Endodermal cell (in vitro differentiated cells): ENCODE measurements at regions not wholly inside any gene's neighbourhood (a gene's known extent, or its start where the extent isn't known, plus 50 kb on each side); places are given as distances from the start of the nearest gene placed in this dataset.

Experiments
- DNase-seq: peaks from one replicate; pipeline ENCODE4 v3.0.0-alpha.2; 2017
- H3K27ac ChIP-seq: 2 replicates; pipeline ENCODE4 v1.5.1; 2013; ENCODE audit warnings: mild to moderate bottlenecking, low read depth, low read length, moderate library complexity
- H3K27me3 ChIP-seq: 2 replicates; pipeline ENCODE4 v1.6.1; 2013; ENCODE audit warnings: mild to moderate bottlenecking, low read length, moderate library complexity; ENCODE audit not compliant: insufficient read depth, control insufficient read depth, poor library complexity, severe bottlenecking
- H3K36me3 ChIP-seq: 2 replicates; pipeline ENCODE4 v1.7.0; 2013; ENCODE audit warnings: mild to moderate bottlenecking, low read length, moderate library complexity; ENCODE audit not compliant: control insufficient read depth, insufficient read depth
- H3K4me1 ChIP-seq: one replicate; pipeline ENCODE4 v1.7.0; 2013; ENCODE audit warnings: low read length; ENCODE audit not compliant: control insufficient read depth, insufficient read depth
- H3K4me3 ChIP-seq: 2 replicates; pipeline ENCODE4 v1.5.1; 2013; ENCODE audit warnings: mild to moderate bottlenecking, low read length, moderate library complexity
- H3K9ac ChIP-seq: 2 replicates; pipeline ENCODE4 v1.6.1; 2013; ENCODE audit warnings: mild to moderate bottlenecking, low read length, moderate library complexity; ENCODE audit not compliant: poor library complexity, severe bottlenecking; ENCODE audit errors: extremely low read depth
- H3K9me3 ChIP-seq: 2 replicates; pipeline ENCODE4 v1.6.1; 2013; ENCODE audit warnings: mild to moderate bottlenecking, low read length, moderate library complexity; ENCODE audit not compliant: control insufficient read depth
- H3K27ac Mint-ChIP-seq: 2 replicates; pipeline ENCODE4 v1.8.0; 2020; ENCODE audit warnings: mixed read lengths
- H3K27me3 Mint-ChIP-seq: 2 replicates; pipeline ENCODE4 v1.8.0; 2021; ENCODE audit warnings: mild to moderate bottlenecking, mixed read lengths; ENCODE audit not compliant: insufficient read depth
- H3K36me3 Mint-ChIP-seq: 2 replicates; pipeline ENCODE4 v1.8.0; 2020; ENCODE audit warnings: low read depth, mixed read lengths
- H3K4me1 Mint-ChIP-seq: 2 replicates; pipeline ENCODE4 v1.8.0; 2020; ENCODE audit warnings: mixed read lengths
- H3K4me3 Mint-ChIP-seq: 2 replicates; pipeline ENCODE4 v1.8.0; 2020; ENCODE audit warnings: mild to moderate bottlenecking, moderate library complexity, mixed read lengths
- H3K9me3 Mint-ChIP-seq: 2 replicates; pipeline ENCODE4 v1.8.0; 2020; ENCODE audit warnings: mild to moderate bottlenecking, mixed read lengths
- CTCF ChIP-seq: fragments of 200-600 bp; sonication (generic); conservative IDR thresholded peaks from 2 replicates; pipeline ENCODE4 v1.5.0; 2021; ENCODE audit warnings: antibody characterized with exemption, mild to moderate bottlenecking
- WGBS, 2 experiments: methylation state at CpG; one replicate each; pipeline versions ENCODE4 v1.1.5 to v1.1.7; 2013; ENCODE audit warnings: missing lambda C conversion rate in 2 of 2, mixed read lengths in 1 of 2; ENCODE audit not compliant: insufficient coverage in 1 of 2, insufficient read length in 1 of 2; 5-methylcytosine and 5-hydroxymethylcytosine counted together

- no peak overlapping the region for H3K4me3 Mint-ChIP-seq
- no peaks in the 10 kb centered on the region for H3K36me3 ChIP-seq
- peaks cover 14% of the 10 kb centered on the region for H3K27me3 ChIP-seq
- H3K4me3 ChIP-seq: no peak overlapping the region
- H3K9ac ChIP-seq: no peak overlapping the region
- no peak overlapping the region for H3K27ac ChIP-seq
- no peaks in the 10 kb centered on the region for H3K9me3 ChIP-seq
- DNase-seq: no peak
- peaks cover 32% of the 10 kb centered on the region for H3K27me3 Mint-ChIP-seq
- H3K4me1 Mint-ChIP-seq: peaks cover 31% of the 10 kb centered on the region
- 86 to 97% methylated on average over 2 of the region's 2 CpGs for WGBS, 2 experiments
- no peaks in the 10 kb centered on the region for H3K9me3 Mint-ChIP-seq
- H3K4me1 ChIP-seq: peaks cover 24% of the 10 kb centered on the region
- H3K27ac Mint-ChIP-seq: no peak overlapping the region
- H3K36me3 Mint-ChIP-seq: no peaks in the 10 kb centered on the region
- no peak for TF ChIP-seq CTCF
These were observed 318.2 kb upstream of the ONECUT1 start for GRCh38 chr15:53108319-53108718.

GRCh38 chr15:53107855-53108254 is 317.7 kb upstream of the ONECUT1 start:
- Histone ChIP-seq H3K4me3 (no peak overlapping the region), H3K27me3 (peaks cover 10% of the 10 kb centered on the region), H3K36me3 (no peaks in the 10 kb centered on the region), H3K9ac (no peak overlapping the region), H3K4me1 (peaks cover 24% of the 10 kb centered on the region), H3K9me3 (no peaks in the 10 kb centered on the region), H3K27ac (no peak overlapping the region)
- H3K27me3 Mint-ChIP-seq: peaks cover 29% of the 10 kb centered on the region
- DNase-seq: no peak
- H3K36me3 Mint-ChIP-seq: no peaks in the 10 kb centered on the region
- no peaks in the 10 kb centered on the region for H3K9me3 Mint-ChIP-seq
- H3K27ac Mint-ChIP-seq: no peak overlapping the region
- TF ChIP-seq CTCF: no peak
- H3K4me3 Mint-ChIP-seq: no peak overlapping the region
- 75 to 100% methylated on average over 1 to 2 of the region's 3 CpGs for WGBS, 2 experiments
- H3K4me1 Mint-ChIP-seq: peaks cover 31% of the 10 kb centered on the region

GRCh38 chr15:53106505-53107286 is 316.6 kb upstream of the ONECUT1 start:
- H3K4me1 Mint-ChIP-seq: peaks cover 24% of the 10 kb centered on the region
- no peaks in the 10 kb centered on the region for H3K9me3 Mint-ChIP-seq
- Histone ChIP-seq H3K4me3 (no peak overlapping the region), H3K4me1 (peaks cover 18% of the 10 kb centered on the region), H3K9me3 (no peaks in the 10 kb centered on the region), H3K27ac (no peak overlapping the region), H3K36me3 (no peaks in the 10 kb centered on the region), H3K9ac (no peak overlapping the region), H3K27me3 (peaks cover 9% of the 10 kb centered on the region)
- no peaks in the 10 kb centered on the region for H3K36me3 Mint-ChIP-seq
- no peak for DNase-seq
- no peak for TF ChIP-seq CTCF
- 94 to 100% methylated on average over 5 to 7 of the region's 7 CpGs for WGBS, 2 experiments
- no peak overlapping the region for H3K27ac Mint-ChIP-seq
- H3K4me3 Mint-ChIP-seq: no peak overlapping the region
- peaks cover 22% of the 10 kb centered on the region for H3K27me3 Mint-ChIP-seq
